ENCODE measurements at regions not wholly inside any gene's neighbourhood (a gene's known extent, or its start where the extent isn't known, plus 50 kb on each side); places are given as distances from the start of the nearest gene placed in this dataset.

GRCh38 chr3:151552589-151552988 lies 91.7 kb upstream of the IGSF10 start:
- H3K9me3 Mint-ChIP-seq (ENCODE audit: low read depth, unreplicated experiment), result peaks cover 2% of the 10 kb centered on the region

GRCh38 chr3:151550642-151551041 lies 89.8 kb upstream of the IGSF10 start:
- TF ChIP-seq CTCF (IDR thresholded peaks at IDR 0.05; ENCODE audit: unreplicated experiment), result no peak
- intact Hi-C loops (cut with micrococcal nuclease; ENCODE audit: unreplicated experiment), result no loop called here
- no peak for DNase-seq
- CTCF ChIA-PET, result no interaction called here
- no TSS peak for BruUV-seq (replicated peaks)
- Mint-ChIP-seq H3K4me1 (ENCODE audit: low read depth, unreplicated experiment) (no peaks in the 10 kb centered on the region), H3K9me3 (ENCODE audit: low read depth, unreplicated experiment) (peaks cover 2% of the 10 kb centered on the region), H3K4me3 (ENCODE audit: low read depth, unreplicated experiment) (no peak overlapping the region), H3K27me3 (ENCODE audit: unreplicated experiment) (no peaks in the 10 kb centered on the region), H3K36me3 (ENCODE audit: insufficient read depth, unreplicated experiment) (no peaks in the 10 kb centered on the region), H3K27ac (ENCODE audit: unreplicated experiment) (no peak overlapping the region)

More at GRCh38 chr3:151552589-151552988, 91.7 kb upstream of the IGSF10 start:
- CTCF ChIA-PET, result no interaction called here
- DNase-seq, result no peak
- no TSS peak for BruUV-seq (replicated peaks)
- Mint-ChIP-seq H3K27ac (ENCODE audit: unreplicated experiment) (no peak overlapping the region), H3K36me3 (ENCODE audit: insufficient read depth, unreplicated experiment) (no peaks in the 10 kb centered on the region), H3K4me1 (ENCODE audit: low read depth, unreplicated experiment) (no peaks in the 10 kb centered on the region), H3K27me3 (ENCODE audit: unreplicated experiment) (no peaks in the 10 kb centered on the region), H3K4me3 (ENCODE audit: low read depth, unreplicated experiment) (no peak overlapping the region)
- intact Hi-C loops (cut with micrococcal nuclease; ENCODE audit: unreplicated experiment), result no loop called here
- TF ChIP-seq CTCF (IDR thresholded peaks at IDR 0.05; ENCODE audit: unreplicated experiment), result no peak

- no peak for DNase-seq
- Mint-ChIP-seq H3K27me3 (ENCODE audit: unreplicated experiment) (no peaks in the 10 kb centered on the region), H3K4me1 (ENCODE audit: low read depth, unreplicated experiment) (no peaks in the 10 kb centered on the region), H3K36me3 (ENCODE audit: insufficient read depth, unreplicated experiment) (no peaks in the 10 kb centered on the region), H3K9me3 (ENCODE audit: low read depth, unreplicated experiment) (peaks cover 2% of the 10 kb centered on the region), H3K27ac (ENCODE audit: unreplicated experiment) (no peak overlapping the region), H3K4me3 (ENCODE audit: low read depth, unreplicated experiment) (no peak overlapping the region)
- CTCF ChIA-PET, result no interaction called here
- intact Hi-C loops (cut with micrococcal nuclease; ENCODE audit: unreplicated experiment), result no loop called here
- no TSS peak for BruUV-seq (replicated peaks)
- no peak for TF ChIP-seq CTCF (IDR thresholded peaks at IDR 0.05; ENCODE audit: unreplicated experiment)
These were observed 89.3 kb upstream of the IGSF10 start for GRCh38 chr3:151550025-151550618.

DNA sequence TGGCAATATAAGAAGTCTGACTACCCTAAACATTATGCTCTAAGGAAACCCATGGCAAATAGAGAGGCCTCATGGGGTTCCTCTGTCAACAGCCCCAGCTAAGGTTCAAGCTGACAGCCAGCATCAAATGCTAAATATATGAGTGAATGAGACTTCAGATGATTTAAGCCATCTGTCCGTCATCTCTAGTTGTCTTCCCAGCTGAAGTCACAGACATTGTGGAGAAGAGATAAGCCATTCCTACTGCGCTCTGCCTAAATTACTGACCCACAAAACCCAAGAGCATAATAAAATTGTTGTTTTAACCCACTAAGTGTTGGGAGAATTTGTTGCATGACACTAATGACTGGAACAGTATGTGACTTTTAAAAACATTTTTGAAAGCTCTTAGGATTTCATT lies 87.3 kb upstream of the IGSF10 start:
- no peak overlapping the region for H3K4me3 Mint-ChIP-seq (ENCODE audit: low read depth, unreplicated experiment)
- no peak for DNase-seq
- no peaks in the 10 kb centered on the region for H3K27me3 Mint-ChIP-seq (ENCODE audit: unreplicated experiment)
- no peaks in the 10 kb centered on the region for H3K36me3 Mint-ChIP-seq (ENCODE audit: insufficient read depth, unreplicated experiment)
- no peak for TF ChIP-seq CTCF (IDR thresholded peaks at IDR 0.05; ENCODE audit: unreplicated experiment)
- intact Hi-C loops (cut with micrococcal nuclease; ENCODE audit: unreplicated experiment), result no loop called here
- H3K27ac Mint-ChIP-seq (ENCODE audit: unreplicated experiment), result no peak overlapping the region
- BruUV-seq (replicated peaks), result no TSS peak
- peaks cover 12% of the 10 kb centered on the region for H3K4me1 Mint-ChIP-seq (ENCODE audit: low read depth, unreplicated experiment)
- CTCF ChIA-PET, result no interaction called here
- peaks cover 2% of the 10 kb centered on the region for H3K9me3 Mint-ChIP-seq (ENCODE audit: low read depth, unreplicated experiment)

Data from Calu3 (cell line).